Keratinocyte (primary cell): ENCODE measurements at regions not wholly inside any gene's neighbourhood (a gene's known extent, or its start where the extent isn't known, plus 50 kb on each side); places are given as distances from the start of the nearest gene placed in this dataset.

ENCODE experiments used
- EZH2 ChIP-seq: IDR thresholded peaks from one replicate; pipeline ENCODE4 v1.6.1; 2012; ENCODE audit warnings: inconsistent platforms, mild to moderate bottlenecking, low read length, moderate library complexity
- TF ChIP-seq, protein P1 (sequence below), 3 experiments: IDR thresholded peaks in 1 of 3; conservative IDR thresholded peaks in 1 of 3; optimal IDR thresholded peaks in 1 of 3; 2 replicates in 2 of 3; 3 replicates in 1 of 3; pipeline versions ENCODE3 to v1.5.1; 2011; ENCODE audit warnings: low read length in 3 of 3, mild to moderate bottlenecking in 3 of 3, moderate library complexity in 2 of 3, control low read depth in 1 of 3, inconsistent platforms in 1 of 3; ENCODE audit not compliant: insufficient read depth in 2 of 3; ENCODE audit errors: extremely low read depth in 1 of 3

DNA sequence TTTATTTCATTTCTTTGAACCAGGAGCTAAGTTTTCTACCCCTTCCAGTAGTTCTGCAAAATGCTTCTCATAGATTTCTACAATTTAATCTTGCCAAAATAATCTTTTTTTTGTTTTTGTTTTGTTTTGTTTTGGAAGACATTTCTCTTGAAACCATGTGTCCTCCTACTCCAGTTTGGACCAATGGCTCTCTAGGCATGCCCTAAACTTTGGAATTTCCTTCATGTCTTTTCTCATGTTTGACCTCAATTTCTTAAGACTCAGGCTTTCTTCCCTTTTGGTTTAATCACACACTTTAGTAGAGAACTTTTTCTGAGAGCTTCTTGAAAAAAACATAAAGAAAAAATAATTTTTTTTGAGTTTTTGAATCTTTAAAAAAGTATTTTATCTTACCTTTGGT, 173.8 kb downstream of the GJA1 start:
- TF ChIP-seq, protein P1, sequence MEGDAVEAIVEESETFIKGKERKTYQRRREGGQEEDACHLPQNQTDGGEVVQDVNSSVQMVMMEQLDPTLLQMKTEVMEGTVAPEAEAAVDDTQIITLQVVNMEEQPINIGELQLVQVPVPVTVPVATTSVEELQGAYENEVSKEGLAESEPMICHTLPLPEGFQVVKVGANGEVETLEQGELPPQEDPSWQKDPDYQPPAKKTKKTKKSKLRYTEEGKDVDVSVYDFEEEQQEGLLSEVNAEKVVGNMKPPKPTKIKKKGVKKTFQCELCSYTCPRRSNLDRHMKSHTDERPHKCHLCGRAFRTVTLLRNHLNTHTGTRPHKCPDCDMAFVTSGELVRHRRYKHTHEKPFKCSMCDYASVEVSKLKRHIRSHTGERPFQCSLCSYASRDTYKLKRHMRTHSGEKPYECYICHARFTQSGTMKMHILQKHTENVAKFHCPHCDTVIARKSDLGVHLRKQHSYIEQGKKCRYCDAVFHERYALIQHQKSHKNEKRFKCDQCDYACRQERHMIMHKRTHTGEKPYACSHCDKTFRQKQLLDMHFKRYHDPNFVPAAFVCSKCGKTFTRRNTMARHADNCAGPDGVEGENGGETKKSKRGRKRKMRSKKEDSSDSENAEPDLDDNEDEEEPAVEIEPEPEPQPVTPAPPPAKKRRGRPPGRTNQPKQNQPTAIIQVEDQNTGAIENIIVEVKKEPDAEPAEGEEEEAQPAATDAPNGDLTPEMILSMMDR (optimal IDR thresholded peaks at IDR 0.05 in 1 of 3, IDR thresholded peaks at IDR 0.05 in 1 of 3, conservative IDR thresholded peaks at IDR 0.05 in 1 of 3; ENCODE audit: extremely low read depth in 1 of 3, insufficient read depth in 2 of 3, low read length in 3 of 3), result no peak
- TF ChIP-seq EZH2, result no peak
